Omental fat pad (tissue), 3 donors: ENCODE measurements at regions not wholly inside any gene's neighbourhood (a gene's known extent, or its start where the extent isn't known, plus 50 kb on each side); places are given as distances from the start of the nearest gene placed in this dataset.

ENCODE experiments used
- ATAC-seq: fragments of 150-250 bp; one replicate; pipeline ENCODE4 v1.9.1; 2016; ENCODE audit warnings: mild to moderate bottlenecking, moderate library complexity; ENCODE audit not compliant: low FRiP score
- DNase-seq: peaks from one replicate; pipeline ENCODE4 v3.0.0-alpha.2; 2019; ENCODE audit warnings: low spot score
- CTCF ChIP-seq, 3 donors: fragments of 450-650 bp; IDR thresholded peaks; one replicate each; pipeline ENCODE4 v1.5.1; 2016 to 2017; ENCODE audit warnings: antibody characterized with exemption in 3 of 3, mild to moderate bottlenecking in 3 of 3, moderate library complexity in 2 of 3

- ATAC-seq, result no peak
- DNase-seq, result no peak
- TF ChIP-seq CTCF (IDR thresholded peaks at IDR 0.05), result no peak
These were observed 354.1 kb downstream of the PLK2 start for GRCh38 chr5:58105836-58106235.

- ATAC-seq, result no peak
- TF ChIP-seq CTCF (IDR thresholded peaks at IDR 0.05), result no peak
These were observed 360.6 kb downstream of the PLK2 start for GRCh38 chr5:58099257-58099656.

GRCh38 chr5:58094031-58094430, 365.9 kb downstream of the PLK2 start:
- no peak for TF ChIP-seq CTCF (IDR thresholded peaks at IDR 0.05)
- ATAC-seq (no peak), DNase-seq (no peak)

More at GRCh38 chr5:58099257-58099656, 360.6 kb downstream of the PLK2 start:
- no peak for DNase-seq

GRCh38 chr5:58090704-58091103, 369.2 kb downstream of the PLK2 start:
- no peak for TF ChIP-seq CTCF (IDR thresholded peaks at IDR 0.05)
- ATAC-seq (no peak), DNase-seq (no peak)

GRCh38 chr5:58088941-58089340, 370.9 kb downstream of the PLK2 start:
- ATAC-seq (no peak), DNase-seq (no peak)
- TF ChIP-seq CTCF (IDR thresholded peaks at IDR 0.05), result no peak

- no peak for DNase-seq
- ATAC-seq, result no peak
- no peak for TF ChIP-seq CTCF (IDR thresholded peaks at IDR 0.05)
These were observed 372.0 kb downstream of the PLK2 start for GRCh38 chr5:58087905-58088304.

GRCh38 chr5:58087123-58087522, 372.8 kb downstream of the PLK2 start:
- ATAC-seq (no peak), DNase-seq (no peak)
- no peak for TF ChIP-seq CTCF (IDR thresholded peaks at IDR 0.05)
